ENCODE measurements at regions not wholly inside any gene's neighbourhood (a gene's known extent, or its start where the extent isn't known, plus 50 kb on each side); places are given as distances from the start of the nearest gene placed in this dataset.
A peak's percentile ranks its signal among the peaks of the same experiment; 100 is the strongest.
"Not testable (repeated sequence)": the region's sequence is repeated elsewhere in the genome, so short reads cannot be mapped to it uniquely, and the experiment has no call there.

DNA sequence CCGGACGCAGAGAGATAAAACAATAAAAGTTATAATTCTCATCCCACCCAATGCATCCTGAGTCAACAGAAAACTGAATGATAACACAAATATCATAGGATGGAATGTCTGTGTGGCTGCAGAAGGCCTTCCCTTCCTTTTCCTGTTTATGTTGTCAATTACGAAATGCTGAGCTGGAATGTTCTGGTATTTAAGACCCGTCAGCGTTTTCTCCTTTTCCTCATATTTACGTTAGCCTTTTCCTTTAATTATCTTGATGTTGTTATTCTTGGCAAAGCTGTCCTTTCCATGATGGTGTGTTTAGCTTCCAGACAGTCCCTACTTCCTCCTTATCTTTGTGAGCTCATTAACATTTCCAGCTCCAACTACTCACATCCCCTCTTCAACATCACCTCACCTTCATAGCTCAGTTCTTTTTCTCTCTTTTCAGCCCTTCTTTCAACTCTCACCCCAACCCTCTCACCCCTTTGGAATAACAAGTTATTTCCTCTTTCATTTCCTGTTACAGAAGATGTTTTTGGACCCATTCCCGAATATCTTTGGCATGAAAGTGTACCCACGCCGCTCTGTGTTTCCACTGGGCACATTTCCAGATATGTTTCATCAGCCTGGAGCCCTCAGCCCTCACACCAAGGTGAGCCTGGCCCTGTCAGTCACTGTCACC, 221.6 kb downstream of the NR2F1-AS1 start:
- peak; percentile 27 for DNase-seq

DNA sequence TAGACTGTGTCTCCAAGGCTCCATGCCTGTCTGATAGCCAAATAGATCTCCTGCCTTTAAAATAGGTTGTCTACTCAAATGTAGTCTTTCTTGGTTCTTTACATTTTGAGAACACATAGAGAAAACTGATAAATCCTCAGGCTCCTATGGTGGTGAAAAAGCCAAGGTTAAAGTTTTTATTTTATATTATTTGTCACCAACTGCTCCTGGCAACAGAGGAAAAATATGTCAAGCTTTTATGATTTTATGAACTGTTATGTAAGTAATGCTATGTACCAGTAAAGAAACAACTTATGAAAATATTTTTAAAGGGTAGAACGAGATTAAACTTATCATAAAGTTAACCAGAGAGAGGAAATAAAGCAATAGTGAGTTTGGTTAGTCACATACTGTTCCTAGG, 222.8 kb downstream of the NR2F1-AS1 start:
- no peak for DNase-seq

DNA sequence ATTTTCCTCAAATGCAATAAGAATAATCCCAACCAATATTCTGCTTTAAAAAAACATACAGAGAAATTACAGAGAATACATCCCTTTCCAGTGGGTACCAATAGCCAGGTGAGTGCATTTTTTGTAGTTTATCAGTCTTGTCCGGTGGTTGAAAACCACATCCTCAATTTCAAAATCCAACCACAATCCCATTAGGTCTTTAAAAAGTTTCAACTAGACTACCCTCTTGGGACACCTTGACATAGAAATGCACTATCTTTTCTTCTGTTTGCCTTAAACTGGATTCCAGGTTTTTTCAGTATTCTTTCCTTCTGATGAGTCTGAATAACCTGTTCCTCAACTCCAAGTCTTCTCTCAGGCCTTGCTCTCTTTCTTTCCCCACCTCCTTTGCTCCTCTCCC, 223.3 kb downstream of the NR2F1-AS1 start:
- no peak for DNase-seq

DNA sequence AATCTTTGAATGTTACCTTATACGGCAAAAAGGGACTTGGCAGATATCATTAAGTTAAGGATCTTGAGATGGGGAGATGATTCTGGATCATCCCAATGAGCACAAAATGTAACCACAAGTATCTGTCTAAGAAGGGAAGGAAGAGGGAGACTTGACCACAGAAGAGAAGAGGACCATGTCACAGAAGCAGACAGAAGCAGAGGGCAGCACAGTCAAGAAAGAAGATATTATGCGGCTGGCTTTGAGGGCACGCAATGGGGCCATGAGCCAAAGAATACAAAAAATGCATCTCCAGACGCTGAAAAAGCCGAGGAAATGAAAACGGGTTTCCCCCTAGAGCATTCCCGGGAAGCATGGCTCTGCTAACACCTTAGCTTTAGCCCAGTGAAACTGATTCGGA, 225.3 kb downstream of the NR2F1-AS1 start:
- no peak for DNase-seq

DNA sequence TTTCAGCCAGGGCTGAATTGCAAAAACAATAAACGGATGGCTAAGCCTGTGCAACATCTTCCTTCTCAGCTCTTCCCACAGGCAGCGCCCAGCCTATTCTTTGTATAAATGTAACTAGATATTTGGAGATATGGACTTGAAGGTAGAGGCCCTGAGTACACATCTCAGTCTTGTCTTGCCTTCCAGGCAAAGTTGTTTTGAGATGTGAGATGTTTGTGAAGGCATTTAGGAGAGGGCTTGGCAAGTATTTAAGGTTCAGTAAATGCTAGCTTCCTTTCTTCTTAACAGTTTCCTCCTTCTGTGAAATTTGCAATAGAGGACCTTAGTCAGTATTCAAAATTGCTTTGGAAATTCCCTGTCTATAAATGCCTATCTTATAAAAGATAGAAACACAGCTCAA, 228.8 kb downstream of the NR2F1-AS1 start:
- DNase-seq = no peak

DNA sequence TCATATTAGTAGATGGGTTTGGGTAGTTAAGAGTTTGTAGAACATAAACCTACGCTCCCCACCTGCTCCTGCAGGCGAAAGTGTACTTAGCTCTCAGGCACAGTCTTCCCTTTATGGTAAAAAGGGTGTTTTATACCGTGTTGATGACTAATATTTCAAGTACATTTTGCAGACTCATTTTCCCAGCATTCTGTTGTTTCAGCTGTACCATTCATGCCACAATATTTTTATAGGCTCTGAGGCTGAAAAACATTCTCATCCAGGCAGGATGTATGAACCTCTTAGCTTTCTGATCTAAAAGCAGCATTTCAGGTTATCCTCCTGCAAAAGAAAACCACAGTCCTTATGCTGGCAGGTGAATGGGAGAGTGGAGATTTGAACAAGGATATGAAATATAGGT, 231.4 kb downstream of the NR2F1-AS1 start:
- peak; percentile 21 for DNase-seq

DNA sequence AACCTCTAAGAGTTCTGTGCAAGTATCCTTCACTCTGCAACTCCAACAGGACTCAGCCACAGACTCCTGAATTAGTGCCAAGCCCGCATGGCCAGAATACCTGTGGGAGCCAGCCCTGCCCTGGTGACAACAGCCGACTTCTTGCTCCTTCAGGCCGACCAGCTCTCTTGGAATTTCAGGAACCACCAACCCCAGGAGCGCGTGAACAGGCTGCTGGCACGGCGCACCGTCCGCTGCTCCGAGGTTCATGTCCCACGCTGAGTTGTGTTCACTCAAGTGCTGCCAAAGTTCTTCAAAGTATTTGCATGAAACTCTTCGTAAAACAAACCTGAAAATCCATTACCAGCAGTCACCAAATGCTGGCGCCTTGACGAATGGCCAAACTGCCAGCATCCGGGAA, 232.8 kb downstream of the NR2F1-AS1 start:
- no peak for DNase-seq

DNA sequence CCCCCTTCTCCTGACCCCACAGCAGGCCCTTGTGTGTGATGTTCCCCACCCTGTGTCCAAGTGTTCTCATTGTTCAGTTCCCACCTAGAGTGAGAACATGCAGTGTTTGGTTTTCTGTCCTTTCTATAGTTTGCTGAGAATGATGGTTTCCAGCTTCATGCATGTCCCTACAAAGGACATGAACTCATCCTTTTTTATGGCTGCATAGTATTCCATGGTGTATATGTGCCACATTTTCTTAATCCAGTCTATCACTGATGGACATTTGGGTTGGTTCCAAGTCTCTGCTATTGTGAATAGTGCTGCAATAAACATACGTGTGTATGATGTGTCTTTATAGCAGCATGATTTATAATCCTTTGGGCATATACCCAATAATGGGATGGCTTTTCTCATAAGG, 234.2 kb downstream of the NR2F1-AS1 start:
- not testable (repeated sequence) for DNase-seq

DNA sequence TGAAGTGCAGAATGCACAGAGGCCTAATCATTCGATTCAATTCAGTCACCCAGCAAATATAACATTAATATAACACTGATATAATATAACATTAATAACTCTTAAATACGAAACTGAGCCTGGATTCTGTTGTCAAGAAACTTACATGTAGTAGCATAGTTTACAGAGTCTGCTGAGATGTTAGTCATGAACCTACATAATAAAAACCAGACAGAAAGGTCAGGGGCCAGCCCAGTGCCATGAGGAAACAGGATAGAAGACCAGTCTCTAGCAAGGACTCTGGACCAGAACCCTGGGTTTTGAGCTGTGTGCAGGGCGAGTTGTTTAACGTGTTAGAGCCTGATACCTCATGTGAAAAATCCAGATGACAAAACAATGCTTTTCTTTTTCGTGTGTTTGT, 234.7 kb downstream of the NR2F1-AS1 start:
- DNase-seq = no peak

DNA sequence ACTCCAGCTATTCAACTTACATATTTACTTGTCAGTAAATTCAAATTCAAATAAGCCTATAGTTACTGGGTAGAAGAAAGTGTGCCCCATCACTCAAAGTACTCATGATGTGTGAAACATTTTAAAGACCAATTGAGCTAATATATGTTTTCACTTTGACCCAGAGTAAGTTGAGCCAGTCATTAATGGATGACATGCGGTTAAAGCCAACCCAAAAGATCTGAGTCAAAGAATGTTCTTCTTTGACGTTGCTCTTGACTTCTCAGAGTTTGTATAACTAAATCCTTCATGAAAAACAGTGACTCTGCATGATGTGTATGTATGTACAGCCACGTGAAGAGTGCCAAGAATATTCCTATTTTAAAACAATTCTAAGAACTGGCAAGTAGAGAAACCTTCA, 237.4 kb downstream of the NR2F1-AS1 start:
- DNase-seq = no peak

DNA sequence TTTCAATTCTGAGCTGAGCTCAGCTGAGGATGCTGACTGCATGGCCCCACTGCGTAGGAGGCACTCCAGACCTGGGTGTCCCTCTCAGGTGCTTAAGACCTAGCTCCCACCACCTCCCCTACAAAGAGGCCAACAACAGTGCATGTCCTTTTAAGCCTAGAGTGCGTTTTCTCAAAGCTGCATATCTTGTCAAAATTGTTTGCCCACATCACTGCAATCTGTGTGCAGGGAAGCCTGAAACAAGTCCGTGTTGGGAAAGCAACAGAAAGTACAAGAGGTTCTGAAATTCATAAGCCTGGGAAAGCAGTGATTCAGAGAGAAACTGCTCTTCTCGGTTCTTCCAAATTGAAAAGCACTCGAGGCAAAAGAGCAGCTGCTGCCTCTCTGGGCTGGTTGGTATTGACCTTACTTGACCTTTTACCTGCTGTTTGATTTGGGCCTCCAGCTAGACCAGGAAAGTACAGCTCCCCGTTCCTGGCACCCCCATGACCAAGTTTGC, 238.4 kb downstream of the NR2F1-AS1 start:
- no peak for DNase-seq

DNA sequence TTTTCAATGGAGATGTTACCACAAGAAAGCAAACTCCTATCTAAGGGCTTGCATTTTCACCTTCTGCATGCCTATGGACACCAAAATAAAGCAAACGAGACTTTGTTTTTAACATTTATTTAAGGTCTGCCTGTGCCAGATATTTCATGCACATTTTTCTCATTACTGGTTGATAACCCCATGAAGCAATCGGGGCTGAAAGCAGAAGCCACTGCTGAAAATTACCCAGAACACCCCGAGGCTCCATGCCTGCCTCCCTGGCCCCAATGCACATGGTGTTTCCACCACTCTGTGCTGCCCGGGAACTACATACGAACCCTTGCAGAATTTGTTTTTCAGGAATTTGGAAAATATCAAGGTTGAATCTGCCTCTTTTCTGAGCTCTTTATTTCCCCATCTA, 240.1 kb downstream of the NR2F1-AS1 start:
- DNase-seq = no peak

DNA sequence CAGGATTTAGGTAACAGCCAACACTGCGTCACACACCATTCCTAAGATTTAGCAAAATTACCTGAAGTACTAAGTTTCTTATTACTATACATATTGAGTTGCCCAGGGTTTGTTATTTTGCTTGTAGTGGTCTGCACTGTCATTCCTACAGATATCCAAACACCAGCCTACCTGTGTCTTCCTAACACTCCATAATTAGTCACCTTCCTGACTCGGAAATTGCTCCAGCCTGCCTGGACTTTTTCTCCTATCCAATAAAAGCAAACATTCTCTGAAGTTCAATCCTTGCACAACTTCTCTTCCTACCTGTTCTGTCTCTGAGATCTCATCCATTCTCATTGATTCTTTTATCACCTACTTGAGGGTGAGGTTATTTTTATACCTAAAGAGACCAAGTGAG, 243.9 kb downstream of the NR2F1-AS1 start:
- no peak for DNase-seq

DNA sequence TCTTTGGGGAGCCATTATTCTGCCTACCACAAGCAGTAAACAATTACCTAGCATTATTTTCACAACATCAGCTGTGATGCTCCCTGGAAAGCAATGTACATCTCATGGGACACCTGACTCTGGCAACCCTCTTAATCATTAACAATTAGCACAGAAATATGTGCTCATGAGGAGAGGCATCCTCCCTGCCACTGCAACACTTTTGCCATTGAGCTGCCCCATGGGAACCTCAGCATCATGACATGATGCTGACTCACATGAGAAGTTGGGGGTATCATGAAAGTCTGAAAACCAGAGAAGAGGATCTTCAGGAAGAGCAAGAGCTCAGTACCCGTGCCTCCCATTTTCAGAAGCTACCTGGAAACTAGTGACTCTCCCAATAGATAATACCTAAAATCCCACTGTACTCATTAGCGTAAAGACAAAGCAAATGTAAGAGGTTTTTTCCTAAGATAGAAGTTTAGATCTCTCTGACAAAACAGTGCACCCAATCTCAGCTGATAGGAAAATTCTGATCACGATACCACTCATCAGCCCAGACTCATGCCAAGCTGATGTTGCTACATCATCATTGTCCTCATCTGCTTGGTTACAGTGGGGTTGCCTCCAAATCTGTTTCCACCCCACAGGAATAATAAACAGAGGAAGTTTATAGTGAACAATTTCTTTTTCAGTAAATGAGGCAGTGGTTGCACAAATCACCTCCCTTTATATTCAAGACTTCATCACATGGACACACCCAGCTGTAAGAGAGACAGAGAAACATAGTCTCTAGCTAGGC, 244.5 kb downstream of the NR2F1-AS1 start:
- DNase-seq = no peak

DNA sequence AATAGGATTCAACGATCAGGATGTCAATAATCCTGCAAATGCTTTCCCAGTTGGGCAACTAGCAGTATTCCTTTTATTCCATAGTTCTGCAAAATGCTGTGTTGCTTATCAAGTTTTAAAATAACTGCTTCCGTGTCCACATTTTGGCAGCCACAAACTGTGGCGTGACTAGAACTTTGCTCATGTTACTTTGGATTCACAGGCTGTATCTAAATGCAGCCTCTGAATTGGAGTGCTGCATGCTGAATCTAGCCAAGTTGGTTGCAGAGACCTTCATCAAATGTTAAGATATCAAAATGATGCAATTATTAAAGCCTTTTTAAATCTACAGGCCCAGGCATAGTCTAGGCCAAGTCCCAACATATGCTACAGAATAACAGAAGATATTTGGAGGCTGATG, 249.2 kb downstream of the NR2F1-AS1 start:
- DNase-seq = no peak

DNA sequence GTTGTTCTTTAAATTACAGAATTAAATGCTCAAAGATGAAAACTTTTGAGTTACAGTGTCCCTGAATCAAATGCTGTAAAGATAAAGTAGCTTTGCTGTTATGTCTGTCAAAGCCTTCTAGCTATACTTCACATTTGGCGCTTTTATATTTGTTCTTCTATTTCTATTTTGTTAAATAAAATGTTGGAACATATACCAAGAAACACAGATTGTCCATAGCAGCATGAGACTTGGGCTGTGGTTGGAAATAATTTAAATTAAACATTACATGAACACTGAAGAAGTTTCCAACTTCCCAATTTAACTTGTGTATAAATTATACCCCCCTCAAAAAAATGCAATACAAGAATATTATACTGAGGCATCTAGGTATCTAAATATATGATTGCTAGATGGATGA, 249.8 kb downstream of the NR2F1-AS1 start:
- no peak for DNase-seq

DNA sequence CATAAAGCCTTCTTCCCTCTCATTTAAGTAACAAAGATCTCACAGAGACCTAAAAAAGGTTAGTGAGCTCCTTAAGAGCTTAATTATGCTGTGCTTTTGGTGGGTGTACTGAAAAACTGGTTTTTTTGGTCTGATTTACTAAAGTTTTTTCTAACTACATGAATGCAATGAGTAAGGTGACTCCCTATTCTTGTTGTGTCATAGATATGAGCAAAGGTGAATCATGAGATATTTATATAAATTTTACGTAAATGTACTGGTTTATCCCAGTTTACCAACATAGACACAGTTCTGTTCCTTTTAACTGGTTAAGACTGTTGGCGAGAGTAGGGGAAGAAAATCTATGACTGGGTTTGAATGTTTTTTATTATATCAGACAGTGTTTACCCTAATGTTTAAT, 250.5 kb downstream of the NR2F1-AS1 start:
- no peak for DNase-seq

DNA sequence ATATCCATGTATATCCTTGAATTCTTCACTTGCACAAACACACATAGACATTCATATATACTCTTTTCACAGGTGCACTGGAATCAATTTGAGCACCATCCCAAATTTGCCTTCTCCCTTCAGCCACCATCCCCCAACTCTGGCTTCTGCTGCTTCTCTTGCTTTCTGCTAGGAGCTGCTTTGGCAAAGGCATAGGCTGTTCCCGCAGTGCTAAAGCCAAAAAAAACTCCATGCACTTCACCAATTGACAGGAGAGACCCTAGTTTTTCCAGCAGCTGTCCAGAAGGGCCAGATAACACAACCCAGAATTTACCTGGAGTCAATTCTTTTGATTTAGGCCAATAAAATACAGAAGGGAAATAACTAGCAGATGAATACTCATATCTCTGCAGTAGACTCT, 251.3 kb downstream of the NR2F1-AS1 start:
- DNase-seq = no peak

DNA sequence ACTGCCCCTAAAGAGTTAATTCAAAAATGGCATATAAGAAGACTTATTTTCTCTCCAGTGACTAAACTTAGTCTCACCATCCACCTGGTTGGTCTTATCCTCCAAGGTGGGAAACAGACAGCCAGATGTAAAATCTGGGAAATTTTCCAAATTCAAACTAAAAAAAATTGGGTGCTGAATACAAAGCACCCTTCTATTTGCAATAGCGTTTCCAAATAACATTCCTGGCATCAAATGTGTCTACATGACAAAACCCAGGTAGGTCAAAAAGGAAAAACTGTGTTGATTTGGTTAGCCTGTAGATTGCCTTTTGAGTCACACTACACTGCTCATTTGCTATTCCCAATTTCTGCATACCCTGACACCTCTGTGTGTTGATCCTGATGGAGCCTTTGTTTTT, 252.2 kb downstream of the NR2F1-AS1 start:
- DNase-seq = no peak

DNA sequence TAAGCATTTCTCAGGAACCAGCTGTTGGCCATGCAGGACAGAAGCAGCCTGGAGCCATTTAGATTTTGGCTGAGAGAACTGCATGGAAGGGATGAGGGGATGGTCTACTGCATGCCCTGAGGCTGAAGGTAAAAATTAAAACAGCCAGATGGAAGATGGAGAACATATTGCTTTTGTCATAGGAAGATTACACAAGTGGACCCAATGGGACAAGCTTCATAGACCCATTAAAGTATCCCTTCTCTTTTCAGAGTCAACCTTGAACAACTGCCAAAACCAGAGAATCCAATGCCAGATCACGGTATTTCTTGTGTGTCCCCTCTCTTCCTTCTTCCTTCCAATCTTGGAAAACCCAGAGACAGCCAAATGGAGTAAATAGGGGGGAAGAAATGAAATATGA, 253.4 kb downstream of the NR2F1-AS1 start:
- DNase-seq = no peak

DNA sequence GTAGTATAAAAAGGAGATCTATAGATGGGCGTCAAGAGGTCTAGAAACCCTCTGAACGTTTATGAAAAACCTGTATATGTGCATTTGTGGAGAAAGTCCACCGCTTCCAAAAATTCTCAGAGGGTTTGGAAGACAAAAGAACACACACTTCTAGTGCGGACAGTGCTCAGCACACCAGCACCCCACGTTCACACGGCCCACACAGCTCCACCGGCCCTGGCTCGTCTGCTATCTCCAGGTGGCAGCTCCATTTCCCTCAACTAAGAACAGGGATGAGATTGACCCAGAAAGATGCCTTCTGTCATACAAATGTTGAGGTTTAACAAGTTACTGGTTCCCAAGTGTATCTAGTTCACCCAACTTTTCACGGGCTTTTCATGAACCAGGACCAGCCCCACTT, 255.1 kb downstream of the NR2F1-AS1 start:
- no peak for DNase-seq

DNA sequence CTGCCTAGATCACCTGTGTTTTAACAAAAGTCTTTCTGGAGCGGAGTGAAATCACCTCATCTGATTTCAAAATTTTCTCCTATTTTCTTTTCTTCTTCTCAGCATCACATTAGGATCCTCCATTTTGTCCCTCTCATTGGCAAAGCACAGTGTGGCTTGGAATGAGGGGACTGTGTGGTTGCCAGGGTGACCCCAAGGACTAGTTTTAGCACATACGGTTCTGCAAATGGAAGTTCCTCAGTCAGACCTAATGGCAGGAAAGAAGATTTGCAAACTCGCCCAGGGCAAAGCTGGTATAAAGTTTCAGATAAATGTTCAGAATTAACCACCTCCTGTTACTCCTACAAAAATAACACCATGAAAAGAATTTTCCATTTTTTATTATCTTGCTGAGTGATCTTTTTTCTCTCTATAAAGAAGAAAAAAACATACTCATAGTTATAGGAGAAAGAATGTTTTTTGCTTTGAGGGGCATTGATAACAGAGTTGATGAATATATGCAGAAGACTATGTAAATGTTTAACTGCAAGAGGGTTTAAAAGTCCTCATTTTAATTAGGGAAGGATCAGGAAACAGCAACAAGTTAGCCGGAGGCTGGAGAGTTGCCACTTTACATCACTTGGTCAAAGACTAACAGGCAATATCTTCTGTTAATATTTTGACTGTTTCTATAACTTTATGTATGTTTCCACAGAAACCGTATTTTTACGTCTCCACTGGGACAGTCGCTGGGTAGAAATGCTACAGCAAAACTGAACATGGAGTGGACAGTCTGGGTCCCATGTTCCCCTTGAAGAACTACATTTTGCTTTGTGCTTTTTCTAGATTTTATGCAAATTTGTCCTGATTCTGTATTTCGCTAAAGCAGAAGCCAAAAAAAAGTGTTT, 257.8 kb downstream of the NR2F1-AS1 start:
- DNase-seq = no peak

DNA sequence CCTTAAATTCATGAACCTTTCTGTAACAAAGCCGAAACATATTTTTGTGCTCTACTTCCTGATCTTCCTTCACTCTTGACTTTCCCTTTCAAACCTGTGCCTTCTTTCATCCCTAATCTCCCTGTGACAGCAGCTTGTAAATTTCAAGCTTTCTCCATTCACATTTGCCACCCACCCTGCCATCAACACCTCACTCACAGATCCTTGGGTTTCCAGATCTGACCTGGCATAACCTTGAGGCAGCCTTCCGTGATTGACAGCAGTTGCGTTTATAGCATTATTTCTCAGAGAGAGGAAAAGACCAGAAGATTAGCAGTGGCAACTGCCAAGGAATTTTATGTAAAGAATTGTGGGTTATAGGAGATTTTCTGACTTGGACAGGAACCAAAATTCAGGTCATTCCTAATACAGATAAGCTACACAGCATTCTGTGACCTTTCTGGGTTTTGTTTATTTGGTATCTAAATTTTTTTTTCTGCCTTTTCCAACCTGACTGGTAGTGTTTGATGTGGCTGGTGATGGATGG, 260.0 kb downstream of the NR2F1-AS1 start:
- no peak for DNase-seq
